ENCODE measurements at regions not wholly inside any gene's neighbourhood (a gene's known extent, or its start where the extent isn't known, plus 50 kb on each side); places are given as distances from the start of the nearest gene placed in this dataset.

GRCh38 chr2:195414537-195415100 is 242.4 kb upstream of the SLC39A10 start:
- no peak for DNase-seq (ENCODE audit: low read depth in 2 of 3, low spot score in 2 of 3)

DNA sequence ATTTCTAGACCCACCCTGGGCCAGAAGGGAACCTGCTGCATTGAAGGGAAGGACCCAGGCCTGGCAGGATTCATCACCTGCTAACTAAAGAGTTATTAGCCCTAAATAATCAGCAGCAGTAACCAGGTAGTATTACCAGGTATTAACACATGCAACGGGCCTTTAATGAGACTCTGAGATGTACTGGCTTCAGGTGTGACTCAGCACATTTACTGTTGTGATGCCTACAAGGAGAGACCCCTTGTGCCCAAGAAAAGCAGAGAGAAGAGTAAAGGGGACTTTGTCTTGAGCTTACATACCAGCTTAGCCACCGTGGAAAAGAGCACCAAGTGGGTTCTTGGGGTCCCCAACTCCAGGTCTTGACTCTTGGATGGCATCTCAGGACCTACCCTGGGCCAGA is 243.1 kb upstream of the SLC39A10 start:
- peak in 1 of 3 donors; percentile 9 for DNase-seq (ENCODE audit: low read depth in 2 of 3, low spot score in 2 of 3)

DNA sequence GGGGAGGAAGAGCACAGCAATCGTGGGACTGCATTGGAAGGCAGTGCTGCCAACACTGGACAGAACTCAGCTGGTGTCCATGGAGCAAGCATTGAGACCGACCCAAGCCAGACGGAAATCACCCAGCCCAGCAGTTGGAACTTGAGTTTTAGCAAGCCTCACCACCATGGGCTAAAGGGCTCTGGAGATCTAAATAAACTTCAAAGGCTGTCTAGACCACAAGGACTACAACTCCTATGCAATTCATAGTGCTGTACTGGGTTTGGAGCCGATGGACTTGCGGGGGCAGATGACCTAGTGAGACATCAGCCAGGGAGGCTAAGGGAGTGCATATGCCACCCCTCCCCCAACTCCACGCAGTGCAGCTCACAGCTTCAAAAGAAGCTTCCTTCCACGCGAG is 243.6 kb upstream of the SLC39A10 start:
- DNase-seq (ENCODE audit: low read depth in 2 of 3, low spot score in 2 of 3), result no peak

- no peak for DNase-seq (ENCODE audit: low read depth in 2 of 3, low spot score in 2 of 3)
Measured at GRCh38 chr2:195411219-195411687, 245.8 kb upstream of the SLC39A10 start.

DNA sequence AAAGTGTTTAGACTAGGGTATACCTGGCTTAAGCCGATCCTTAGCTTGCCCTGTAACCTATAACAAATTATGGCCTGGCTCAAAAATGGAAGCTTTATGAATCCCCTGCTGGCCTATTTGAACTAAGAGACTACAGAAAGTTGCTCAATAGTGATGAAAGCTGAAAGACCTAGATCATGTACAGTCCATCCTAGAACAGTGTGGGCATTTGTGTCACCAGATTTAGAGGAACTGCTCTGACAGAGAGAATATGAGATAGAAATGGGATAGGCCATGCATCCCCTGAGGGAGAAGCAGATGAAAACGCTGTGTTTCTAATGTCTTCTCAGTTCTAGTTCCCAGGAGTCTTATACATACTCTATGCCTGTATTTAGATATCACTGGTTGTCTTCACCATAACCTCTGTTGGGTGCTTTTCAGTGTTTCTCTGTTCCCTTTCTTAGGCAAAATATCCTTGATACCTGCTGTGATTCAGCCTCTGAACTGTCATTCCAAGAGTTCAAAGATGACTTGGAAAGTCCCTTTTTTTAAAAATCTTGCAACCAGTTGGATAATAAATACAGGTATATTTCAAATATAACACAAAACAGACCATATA is 246.9 kb upstream of the SLC39A10 start:
- no peak for DNase-seq (ENCODE audit: low read depth in 2 of 3, low spot score in 2 of 3)

GRCh38 chr2:195408811-195409210 is 248.2 kb upstream of the SLC39A10 start:
- no peak for DNase-seq (ENCODE audit: low read depth in 2 of 3, low spot score in 2 of 3)

- DNase-seq (ENCODE audit: low read depth in 2 of 3, low spot score in 2 of 3), result no peak
Measured at GRCh38 chr2:195408196-195408595, 248.8 kb upstream of the SLC39A10 start.

DNA sequence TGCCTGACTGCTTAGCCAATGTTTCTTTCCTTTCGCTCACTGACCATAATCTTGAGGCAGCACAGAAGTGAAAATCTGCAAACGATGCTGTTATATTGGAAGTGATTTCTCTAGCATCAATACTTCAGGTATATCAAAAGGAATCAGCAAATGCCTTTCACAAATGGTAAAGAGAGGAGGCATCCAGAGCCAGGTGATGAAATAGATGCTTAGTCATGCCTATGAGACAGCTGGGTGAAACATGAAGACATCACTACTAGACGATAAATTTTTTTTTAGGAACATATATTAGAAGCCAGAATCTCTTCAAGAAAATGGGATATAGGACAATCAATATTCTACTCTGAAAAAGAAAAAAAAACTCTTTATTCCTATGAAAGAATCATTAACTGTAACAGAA is 249.2 kb upstream of the SLC39A10 start:
- DNase-seq (ENCODE audit: low read depth in 2 of 3, low spot score in 2 of 3), result no peak

DNA sequence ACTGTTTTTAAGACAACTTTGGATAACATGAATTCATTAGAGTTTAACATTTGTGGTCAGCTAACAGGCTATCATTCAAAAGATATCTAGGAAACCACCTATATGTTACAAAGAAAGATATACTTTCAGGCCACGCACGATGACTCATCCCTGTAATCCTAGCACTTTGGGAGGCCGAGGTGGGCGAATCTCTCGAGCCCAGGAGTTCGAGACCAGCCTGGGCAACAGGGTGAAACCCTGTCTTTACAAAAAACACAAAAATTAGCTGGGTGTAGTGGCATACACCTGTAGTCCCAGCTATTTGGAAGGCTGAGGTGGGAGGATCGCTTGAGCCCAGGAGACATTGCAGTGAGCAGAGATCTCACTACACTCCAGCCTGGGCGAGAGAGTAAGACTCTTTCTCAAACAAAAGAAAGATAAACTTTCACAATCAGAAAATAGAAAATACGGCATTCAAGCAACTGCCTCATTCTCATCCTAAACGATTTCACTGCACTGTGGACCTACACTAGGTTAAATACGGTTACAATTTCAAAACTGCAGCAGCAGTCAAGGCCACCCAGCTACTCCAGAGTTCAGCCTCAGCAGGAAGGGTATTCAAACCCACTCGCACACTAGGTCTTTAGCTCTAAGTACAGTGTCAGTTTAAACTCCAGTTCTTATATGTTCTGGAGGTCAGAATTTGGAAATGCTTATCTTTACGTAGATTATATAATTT is 250.0 kb upstream of the SLC39A10 start:
- no peak for DNase-seq (ENCODE audit: low read depth in 2 of 3, low spot score in 2 of 3)

DNA sequence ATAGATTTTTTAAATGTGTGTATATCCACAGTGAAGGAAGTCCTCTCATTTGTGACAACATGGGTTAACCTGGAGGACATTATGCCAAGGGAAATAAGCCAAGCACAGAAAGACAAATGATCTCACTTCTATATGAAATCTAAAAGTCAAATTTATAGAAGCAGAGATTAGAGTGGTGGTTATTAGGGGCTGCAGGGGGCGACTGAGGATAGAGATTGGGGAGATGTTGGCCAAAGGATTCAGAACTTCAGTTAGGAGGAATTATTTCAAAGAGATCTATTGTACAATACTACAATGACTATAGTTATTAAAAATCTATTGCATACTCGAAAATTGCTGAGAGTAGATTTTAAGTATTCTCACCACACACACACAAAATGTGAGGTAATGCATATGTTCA is 252.4 kb upstream of the SLC39A10 start:
- DNase-seq (ENCODE audit: low read depth in 2 of 3, low spot score in 2 of 3), result peak in 2 of 3 donors; percentile 8 to 34

DNA sequence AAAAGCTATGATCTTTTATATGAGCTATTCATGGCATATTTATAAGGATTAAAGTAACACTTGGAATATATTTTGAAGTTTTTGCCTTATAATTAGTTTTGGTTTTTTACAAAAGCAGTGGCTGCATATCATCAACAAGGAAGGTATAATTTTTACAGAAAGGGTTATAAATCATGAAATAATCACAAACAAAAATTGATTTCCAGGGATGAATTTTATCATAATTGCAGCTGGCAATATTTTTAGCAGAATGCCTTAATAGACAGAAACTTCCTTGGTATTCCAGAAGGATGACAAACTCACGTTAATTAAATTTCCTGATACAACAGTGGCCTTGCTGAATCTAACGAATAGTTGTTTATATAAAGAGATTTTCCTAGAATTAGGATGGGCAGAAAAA is 260.5 kb upstream of the SLC39A10 start:
- DNase-seq (ENCODE audit: low read depth in 2 of 3, low spot score in 2 of 3), result no peak

GRCh38 chr2:195395362-195395761 is 261.7 kb upstream of the SLC39A10 start:
- no peak for DNase-seq (ENCODE audit: low read depth in 2 of 3, low spot score in 2 of 3)

- no peak for DNase-seq (ENCODE audit: low read depth in 2 of 3, low spot score in 2 of 3)
Measured at GRCh38 chr2:195392446-195393336, 264.3 kb upstream of the SLC39A10 start.

- DNase-seq (ENCODE audit: low read depth in 2 of 3, low spot score in 2 of 3), result no peak
Measured at GRCh38 chr2:195390686-195391321, 266.2 kb upstream of the SLC39A10 start.

DNA sequence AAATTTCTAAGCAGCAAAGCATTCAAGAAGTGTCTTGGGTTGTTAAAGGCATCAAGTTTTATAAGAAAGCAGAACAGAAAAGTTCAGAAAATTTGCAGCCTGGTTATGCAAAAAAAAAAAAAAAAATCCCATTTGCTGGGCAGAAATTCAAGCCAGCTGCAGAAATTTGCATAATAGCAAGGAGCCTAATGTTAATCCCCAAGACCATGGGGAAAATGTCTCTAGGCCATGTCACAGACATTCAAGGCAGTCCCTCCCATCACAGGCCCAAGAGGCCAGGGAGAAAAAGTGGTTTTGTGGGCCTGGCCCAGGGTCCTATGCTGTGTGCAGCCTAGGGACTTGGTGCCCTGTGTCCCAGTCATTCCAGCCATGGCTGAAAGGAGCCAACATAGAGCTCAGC is 269.0 kb upstream of the SLC39A10 start:
- no peak for DNase-seq (ENCODE audit: low read depth in 2 of 3, low spot score in 2 of 3)

GRCh38 chr2:195382186-195382585 is 274.8 kb upstream of the SLC39A10 start:
- DNase-seq (ENCODE audit: low read depth in 2 of 3, low spot score in 2 of 3), result peak in 2 of 3 donors; percentile 5 to 17

DNA sequence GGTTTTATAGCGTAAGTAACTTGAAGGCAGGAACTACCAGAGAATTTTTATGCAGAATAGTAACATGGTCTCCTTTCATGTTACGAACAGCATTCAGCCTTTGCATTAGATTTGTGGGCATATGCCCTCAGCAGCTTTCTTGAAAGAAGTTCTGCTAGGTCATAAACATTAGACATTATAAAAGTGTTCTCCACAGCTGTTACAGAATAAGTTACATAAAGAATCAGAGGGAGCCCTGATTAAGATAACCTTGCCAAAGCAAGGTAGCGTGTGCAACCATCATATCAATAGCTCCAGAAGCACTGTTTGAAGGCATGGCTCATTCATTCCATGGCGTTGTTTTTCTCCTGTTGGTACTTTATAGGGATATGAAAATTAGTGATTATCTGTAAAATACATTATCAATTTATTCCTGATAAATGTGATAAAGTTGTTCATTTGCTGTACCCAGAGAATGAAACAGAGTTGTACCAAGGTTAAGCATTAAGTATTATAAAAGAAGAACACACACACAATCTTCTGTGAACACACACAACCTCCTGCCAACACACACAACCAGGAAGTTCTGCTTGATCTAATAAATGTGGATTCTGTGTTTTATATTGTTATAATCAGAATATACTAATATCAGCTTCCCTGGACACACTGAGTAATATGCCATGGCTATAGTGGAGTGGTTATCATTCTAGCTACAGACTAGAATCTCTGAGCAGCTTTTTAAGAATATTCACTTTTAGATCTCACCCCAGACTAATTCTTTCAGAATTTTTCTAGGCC is 286.7 kb upstream of the SLC39A10 start:
- DNase-seq (ENCODE audit: low read depth in 2 of 3, low spot score in 2 of 3), result no peak

DNA sequence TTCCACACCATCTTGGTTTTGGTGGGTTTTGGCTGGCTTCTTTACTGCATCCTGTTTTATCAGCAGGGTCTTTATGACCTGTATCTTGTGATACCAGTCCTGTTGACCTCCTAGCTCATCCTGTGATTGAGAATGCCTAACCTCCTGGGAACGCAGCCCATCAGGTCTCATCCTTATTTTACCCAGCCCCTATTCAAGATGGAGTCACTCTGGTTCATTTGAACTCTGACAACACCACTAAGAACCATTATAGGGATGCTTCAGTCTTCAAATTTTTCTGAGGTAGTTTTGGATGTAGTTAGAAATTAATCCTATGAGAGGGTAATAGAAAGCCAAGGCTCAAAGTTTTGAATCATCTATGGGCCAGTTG is 287.8 kb upstream of the SLC39A10 start:
- DNase-seq (ENCODE audit: low read depth in 2 of 3, low spot score in 2 of 3), result no peak

DNA sequence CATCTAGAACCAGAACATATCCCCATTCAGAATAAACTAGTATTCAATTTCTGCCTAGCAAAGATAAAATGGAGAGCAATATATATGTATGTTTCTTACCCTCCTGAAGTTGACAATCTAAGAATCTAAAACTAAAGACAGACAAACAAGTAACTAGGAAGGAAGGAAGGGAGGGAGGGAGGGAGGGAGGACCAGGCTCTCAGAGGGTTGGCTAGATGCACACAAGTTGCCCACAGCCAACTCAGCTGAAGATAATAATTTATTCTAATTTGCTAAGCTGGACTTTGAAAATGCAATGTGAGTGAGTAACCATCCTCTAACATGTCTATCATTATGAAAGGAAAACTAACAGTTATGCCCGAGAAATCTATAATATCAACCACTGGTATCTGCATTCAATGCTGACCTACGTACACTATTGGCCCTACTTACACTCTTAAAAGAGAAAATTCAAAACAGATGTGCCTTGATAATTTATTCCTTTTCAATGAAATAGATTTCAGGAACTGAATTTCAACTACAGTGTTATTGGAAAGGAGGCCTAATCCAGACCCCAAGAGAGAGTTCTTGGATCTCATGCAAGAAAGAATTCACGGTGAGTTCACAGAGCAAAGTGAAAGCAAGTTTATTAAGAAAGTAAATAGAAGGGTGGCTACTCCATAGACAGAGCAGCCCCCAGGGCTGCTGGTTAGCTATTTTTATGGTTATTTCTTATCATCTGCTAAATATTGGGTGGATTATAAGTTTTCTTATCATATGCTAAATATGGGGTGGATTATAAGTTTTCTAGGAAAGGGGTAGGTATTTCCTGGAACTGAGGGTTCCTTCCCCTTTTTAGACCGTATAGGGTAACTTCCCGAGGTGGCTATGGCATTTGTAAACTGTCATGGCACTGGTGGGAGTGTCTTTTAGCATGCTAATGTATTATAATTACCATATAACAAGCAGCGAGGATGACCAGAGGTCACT is 288.5 kb upstream of the SLC39A10 start:
- DNase-seq (ENCODE audit: low read depth in 2 of 3, low spot score in 2 of 3), result no peak
